AG09319 (cell line): ENCODE measurements at regions not wholly inside any gene's neighbourhood (a gene's known extent, or its start where the extent isn't known, plus 50 kb on each side); places are given as distances from the start of the nearest gene placed in this dataset.
"Not testable (repeated sequence)": the region's sequence is repeated elsewhere in the genome, so short reads cannot be mapped to it uniquely, and the experiment has no call there.

Experiments
- DNase-seq: peaks from one replicate; pipeline ENCODE4 v3.0.0-alpha.2; 2010; ENCODE audit warnings: low read depth; ENCODE audit errors: extremely low read depth
- CTCF ChIP-seq: IDR thresholded peaks from 2 replicates; pipeline ENCODE4 v1.5.1; 2011; ENCODE audit warnings: low read depth, mild to moderate bottlenecking, inconsistent platforms, low read length, moderate library complexity

- no peak for TF ChIP-seq CTCF
- DNase-seq: no peak
Measured at GRCh38 chr10:118444069-118444468, 101.9 kb upstream of the FAM204A start.

- no peak for TF ChIP-seq CTCF
- no peak for DNase-seq
Measured at GRCh38 chr10:118442032-118442431, 99.9 kb upstream of the FAM204A start.

GRCh38 chr10:118439824-118440223 is 97.7 kb upstream of the FAM204A start:
- no peak for DNase-seq
- no peak for TF ChIP-seq CTCF

- no peak for DNase-seq
- TF ChIP-seq CTCF: no peak
Measured at GRCh38 chr10:118436742-118437141, 94.6 kb upstream of the FAM204A start.

GRCh38 chr10:118430190-118430589 is 88.1 kb upstream of the FAM204A start:
- DNase-seq: no peak
- no peak for TF ChIP-seq CTCF

- peak; percentile 65 for DNase-seq
- TF ChIP-seq CTCF: peak; percentile 88
Measured at GRCh38 chr10:118423800-118424442, 81.8 kb upstream of the FAM204A start.

GRCh38 chr10:118422241-118422640 is 80.1 kb upstream of the FAM204A start:
- no peak for TF ChIP-seq CTCF
- DNase-seq: no peak

- DNase-seq: not testable (repeated sequence)
Measured at GRCh38 chr10:118420049-118420448, 77.9 kb upstream of the FAM204A start.
